ENCODE measurements at regions not wholly inside any gene's neighbourhood (a gene's known extent, or its start where the extent isn't known, plus 50 kb on each side); places are given as distances from the start of the nearest gene placed in this dataset.

DNA sequence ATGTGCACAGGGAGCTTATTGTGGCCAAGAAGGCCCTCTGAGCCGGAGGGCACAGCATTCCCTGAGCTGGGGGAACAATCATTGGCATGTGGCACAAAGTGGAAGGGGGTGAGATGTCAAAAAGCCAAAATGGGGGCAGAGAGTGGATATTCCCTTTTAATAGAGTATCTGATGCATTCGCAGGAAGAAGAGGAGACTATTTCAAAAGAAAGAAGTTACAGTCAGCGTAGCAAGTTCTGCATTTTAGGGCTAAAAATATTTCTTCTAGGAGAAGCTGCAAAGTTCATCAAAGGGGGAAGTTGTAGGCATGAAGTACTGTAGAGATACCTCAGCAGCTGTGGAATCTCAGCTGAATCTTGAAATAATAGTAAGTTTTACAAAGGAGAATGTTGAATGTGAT is 136.0 kb upstream of the WDR11 start:
- H2BK20ac ChIP-seq (ENCODE audit: low read depth, low read length, poor library complexity, severe bottlenecking), result no peak overlapping the region
- H3K27ac Mint-ChIP-seq, result no peak overlapping the region
- H3K27me3 ChIP-seq (ENCODE audit: insufficient read depth, low read length), result no peaks in the 10 kb centered on the region
- no peak overlapping the region for H4K5ac ChIP-seq (ENCODE audit: insufficient read length, low read depth, low read length)
- no peak overlapping the region for H3K18ac ChIP-seq (ENCODE audit: insufficient read length, low read depth, low read length)
- H3K4me1 Mint-ChIP-seq, result peaks cover 34 to 36% of the 10 kb centered on the region in 2 experiments
- no peak overlapping the region for H3K4me2 ChIP-seq (ENCODE audit: insufficient read depth, insufficient read length, low read length)
- no CpG with 5 or more reads among the region's 3 CpGs for WGBS (ENCODE audit: extremely low coverage, insufficient read length, low lambda C conversion rate)
- peaks cover 0 to 2% (median 0%) of the 10 kb centered on the region in 3 experiments; a peak in 2 of 7 replicates for H3K36me3 Mint-ChIP-seq (ENCODE audit: insufficient read depth in 1 of 3, low read depth in 3 of 3)
- no peak overlapping the region for H2BK5ac ChIP-seq (ENCODE audit: insufficient read length, low read length)
- H2BK120ac ChIP-seq (ENCODE audit: low read depth, low read length, poor library complexity, severe bottlenecking), result no peak overlapping the region
- no peaks in the 10 kb centered on the region for H3K9me3 ChIP-seq (ENCODE audit: control insufficient read depth, low read depth, low read length)
- no peak overlapping the region for H2AFZ ChIP-seq (ENCODE audit: low read length)
- H3K4me1 ChIP-seq (ENCODE audit: insufficient read depth, low read length), result no peaks in the 10 kb centered on the region
- TF ChIP-seq, protein P1, sequence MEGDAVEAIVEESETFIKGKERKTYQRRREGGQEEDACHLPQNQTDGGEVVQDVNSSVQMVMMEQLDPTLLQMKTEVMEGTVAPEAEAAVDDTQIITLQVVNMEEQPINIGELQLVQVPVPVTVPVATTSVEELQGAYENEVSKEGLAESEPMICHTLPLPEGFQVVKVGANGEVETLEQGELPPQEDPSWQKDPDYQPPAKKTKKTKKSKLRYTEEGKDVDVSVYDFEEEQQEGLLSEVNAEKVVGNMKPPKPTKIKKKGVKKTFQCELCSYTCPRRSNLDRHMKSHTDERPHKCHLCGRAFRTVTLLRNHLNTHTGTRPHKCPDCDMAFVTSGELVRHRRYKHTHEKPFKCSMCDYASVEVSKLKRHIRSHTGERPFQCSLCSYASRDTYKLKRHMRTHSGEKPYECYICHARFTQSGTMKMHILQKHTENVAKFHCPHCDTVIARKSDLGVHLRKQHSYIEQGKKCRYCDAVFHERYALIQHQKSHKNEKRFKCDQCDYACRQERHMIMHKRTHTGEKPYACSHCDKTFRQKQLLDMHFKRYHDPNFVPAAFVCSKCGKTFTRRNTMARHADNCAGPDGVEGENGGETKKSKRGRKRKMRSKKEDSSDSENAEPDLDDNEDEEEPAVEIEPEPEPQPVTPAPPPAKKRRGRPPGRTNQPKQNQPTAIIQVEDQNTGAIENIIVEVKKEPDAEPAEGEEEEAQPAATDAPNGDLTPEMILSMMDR (conservative IDR thresholded peaks at IDR 0.05), result no peak
- H3K79me1 ChIP-seq (ENCODE audit: insufficient read depth, low read depth, low read length, poor library complexity, severe bottlenecking), result no peaks in the 10 kb centered on the region
- no peak overlapping the region; a peak in 1 of 5 replicates for H3K4me3 Mint-ChIP-seq
- H2AK5ac ChIP-seq (ENCODE audit: insufficient read length, low read length), result no peak overlapping the region
- H3K79me2 ChIP-seq (ENCODE audit: insufficient read depth, low read length), result no peaks in the 10 kb centered on the region
- H3K9ac ChIP-seq (ENCODE audit: extremely low read depth, insufficient read length, low read length), result no peak overlapping the region
- no peak for DNase-seq
- H4K91ac ChIP-seq (ENCODE audit: insufficient read length, low read depth, low read length), result no peak overlapping the region
- H3K23me2 ChIP-seq (ENCODE audit: insufficient read length, low read depth, low read length, poor library complexity, severe bottlenecking), result no peaks in the 10 kb centered on the region
- no peak overlapping the region for H2BK12ac ChIP-seq (ENCODE audit: insufficient read length, low read depth, low read length)
- H3K23ac ChIP-seq (ENCODE audit: insufficient read length, low read depth, low read length), result no peak overlapping the region
- H4K8ac ChIP-seq (replicated peaks; ENCODE audit: insufficient read length, low read depth, low read length), result no peak overlapping the region
- H3K56ac ChIP-seq (ENCODE audit: insufficient read length, low read depth, low read length), result no peak overlapping the region
- no peak overlapping the region for H3K14ac ChIP-seq (ENCODE audit: insufficient read depth, low read length)
- peaks cover 2 to 5% of the 10 kb centered on the region in 2 experiments; a peak in 2 of 5 replicates for H3K9me3 Mint-ChIP-seq
- H3K4ac ChIP-seq (ENCODE audit: low read depth, low read length), result no peak overlapping the region
- H3K27ac ChIP-seq (ENCODE audit: insufficient read length, low read depth, low read length), result no peak overlapping the region
- peaks cover 2% of the 10 kb centered on the region; the same call in 1 of the 2 replicates for H3K27me3 Mint-ChIP-seq (ENCODE audit: low read depth)
- H3T11ph ChIP-seq (ENCODE audit: low read length), result no peak overlapping the region
- no peaks in the 10 kb centered on the region for H4K20me1 ChIP-seq (ENCODE audit: control insufficient read depth, insufficient read depth, insufficient read length)
- H2BK15ac ChIP-seq (ENCODE audit: low read depth, low read length), result no peak overlapping the region

Measured in H9 (cell line).